Activated CD4-positive, alpha-beta T cell treated with anti-CD3 and anti-CD28 coated beads for 36 hours (primary cell): ENCODE measurements at regions not wholly inside any gene's neighbourhood (a gene's known extent, or its start where the extent isn't known, plus 50 kb on each side); places are given as distances from the start of the nearest gene placed in this dataset.

ENCODE experiments used
- ATAC-seq: fragments of 200-7000 bp; cut with Tn5 transposase; one replicate; pipeline ENCODE4 v1.10.0; 2021; ENCODE audit warnings: mild to moderate bottlenecking, moderate library complexity
- CTCF ChIA-PET: fragments of 350-600 bp; sonication (Branson Sonifier 250); formaldehyde crosslinking; loops from one replicate; lab custom pipeline; 2021; ENCODE audit warnings: antibody characterized with exemption; lab: Charles Lee
- POLR2A ChIA-PET: fragments of 350-600 bp; sonication (Branson Sonifier 250); formaldehyde crosslinking; loops from one replicate; lab custom pipeline; 2021; ENCODE audit warnings: antibody characterized with exemption, inconsistent platforms; lab: Charles Lee
- DNase-seq: peaks from one replicate; pipeline ENCODE4 v3.0.0-alpha.2; 2020
- H3K27ac Mint-ChIP-seq: one replicate; pipeline ENCODE4 v1.8.0; 2021; ENCODE audit warnings: mixed read lengths
- H3K27me3 Mint-ChIP-seq: one replicate; pipeline ENCODE4 v1.8.0; 2021; ENCODE audit warnings: mixed read lengths
- H3K36me3 Mint-ChIP-seq: one replicate; pipeline ENCODE4 v1.8.0; 2021; ENCODE audit warnings: low read depth, mixed read lengths
- H3K4me1 Mint-ChIP-seq: one replicate; pipeline ENCODE4 v1.8.0; 2021; ENCODE audit warnings: mixed read lengths
- H3K4me3 Mint-ChIP-seq: one replicate; pipeline ENCODE4 v1.8.0; 2021; ENCODE audit warnings: mild to moderate bottlenecking, moderate library complexity, mixed read lengths
- H3K9me3 Mint-ChIP-seq: one replicate; pipeline ENCODE4 v1.8.0; 2021; ENCODE audit warnings: low read depth, mixed read lengths
- intact Hi-C, 2 experiments: fragments of 100-400 bp; cut with DNase I in 1 of 2; cut with micrococcal nuclease in 1 of 2; formaldehyde crosslinking; loops; one replicate each; pipeline versions ENCODE4 v1.14.2 to v1.15.1; 2022 to 2024; cut with DNase I, micrococcal nuclease

DNA sequence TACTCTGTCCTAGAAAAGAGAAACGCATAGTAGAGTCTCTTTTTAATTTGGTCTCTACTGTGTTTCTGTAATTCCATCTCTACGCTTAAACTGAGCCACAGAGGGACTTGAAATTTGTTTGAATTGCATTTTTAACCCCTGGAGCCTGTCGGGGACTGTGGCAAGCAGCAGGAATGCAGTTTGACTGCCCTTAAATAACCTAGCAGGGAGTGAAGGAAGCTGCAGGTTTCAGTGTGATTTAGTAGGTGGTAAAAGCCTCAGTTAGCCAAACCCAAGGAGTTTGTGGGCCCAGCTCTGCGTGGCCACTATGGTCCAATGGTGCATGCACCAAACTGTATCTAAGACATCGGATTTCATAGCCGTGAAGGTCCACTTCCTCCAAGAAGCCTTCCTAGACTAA lies 70.3 kb upstream of the MC3R start:
- no peaks in the 10 kb centered on the region for H3K4me1 Mint-ChIP-seq
- DNase-seq (no peak), ATAC-seq (no peak)
- H3K36me3 Mint-ChIP-seq, result no peaks in the 10 kb centered on the region
- no peak overlapping the region for H3K27ac Mint-ChIP-seq
- no peak overlapping the region for H3K4me3 Mint-ChIP-seq
- ChIA-PET CTCF (no interaction called here), POLR2A (no interaction called here)
- H3K27me3 Mint-ChIP-seq, result peaks cover 2% of the 10 kb centered on the region
- H3K9me3 Mint-ChIP-seq, result peaks cover 4% of the 10 kb centered on the region
- intact Hi-C loops, result no loop called here

DNA sequence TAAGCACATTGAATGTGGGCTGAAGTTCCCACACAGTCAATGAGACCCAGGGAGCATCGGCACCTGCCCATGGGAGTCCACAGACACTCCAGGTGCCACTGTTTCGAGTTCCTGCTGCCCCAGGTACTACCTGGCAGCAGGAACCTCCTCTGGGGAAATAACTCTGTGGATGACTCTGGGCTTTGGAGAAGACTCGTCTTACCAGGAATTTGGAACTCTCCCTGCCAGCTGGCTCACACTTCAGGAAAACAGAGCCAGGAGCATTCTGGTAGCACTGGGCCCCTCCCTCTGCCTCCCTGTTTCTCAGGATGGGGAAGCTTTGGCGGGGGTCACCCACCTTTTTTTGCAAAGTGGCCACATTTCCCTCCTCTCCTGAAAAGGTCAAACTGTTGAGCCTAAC lies 69.5 kb upstream of the MC3R start:
- POLR2A ChIA-PET, result no interaction called here
- no peaks in the 10 kb centered on the region for H3K36me3 Mint-ChIP-seq
- ATAC-seq, result no peak
- H3K4me3 Mint-ChIP-seq, result no peak overlapping the region
- DNase-seq, result no peak
- no peak overlapping the region for H3K27ac Mint-ChIP-seq
- no peaks in the 10 kb centered on the region for H3K4me1 Mint-ChIP-seq
- intact Hi-C loops, result no loop called here
- H3K9me3 Mint-ChIP-seq, result peaks cover 4% of the 10 kb centered on the region
- CTCF ChIA-PET, result no interaction called here
- peaks cover 2% of the 10 kb centered on the region for H3K27me3 Mint-ChIP-seq

DNA sequence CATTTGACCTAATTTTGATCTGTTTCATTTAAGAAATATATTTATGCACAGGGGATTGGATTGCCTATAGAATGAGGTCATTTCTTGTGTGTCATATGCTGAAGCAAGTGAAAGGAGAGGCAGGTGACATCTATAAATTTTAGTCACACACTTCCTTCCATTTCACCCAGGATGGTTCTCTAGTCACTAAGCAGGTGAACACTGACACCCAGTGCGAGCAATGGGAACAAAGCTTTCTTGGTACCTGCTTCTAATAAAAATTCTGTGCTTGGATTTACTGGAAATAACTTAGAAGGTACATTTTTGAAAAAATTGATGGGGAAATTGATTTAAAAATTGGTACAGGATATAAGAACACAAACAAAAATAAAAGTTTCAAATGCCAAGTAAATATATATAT lies 66.9 kb upstream of the MC3R start:
- H3K4me1 Mint-ChIP-seq, result no peaks in the 10 kb centered on the region
- ATAC-seq (no peak), DNase-seq (peak; percentile 7)
- no peak overlapping the region for H3K27ac Mint-ChIP-seq
- H3K36me3 Mint-ChIP-seq, result no peaks in the 10 kb centered on the region
- ChIA-PET CTCF (no interaction called here), POLR2A (no interaction called here)
- intact Hi-C loops, result no loop called here
- no peak overlapping the region for H3K4me3 Mint-ChIP-seq
- no peaks in the 10 kb centered on the region for H3K9me3 Mint-ChIP-seq
- H3K27me3 Mint-ChIP-seq, result no peaks in the 10 kb centered on the region

DNA sequence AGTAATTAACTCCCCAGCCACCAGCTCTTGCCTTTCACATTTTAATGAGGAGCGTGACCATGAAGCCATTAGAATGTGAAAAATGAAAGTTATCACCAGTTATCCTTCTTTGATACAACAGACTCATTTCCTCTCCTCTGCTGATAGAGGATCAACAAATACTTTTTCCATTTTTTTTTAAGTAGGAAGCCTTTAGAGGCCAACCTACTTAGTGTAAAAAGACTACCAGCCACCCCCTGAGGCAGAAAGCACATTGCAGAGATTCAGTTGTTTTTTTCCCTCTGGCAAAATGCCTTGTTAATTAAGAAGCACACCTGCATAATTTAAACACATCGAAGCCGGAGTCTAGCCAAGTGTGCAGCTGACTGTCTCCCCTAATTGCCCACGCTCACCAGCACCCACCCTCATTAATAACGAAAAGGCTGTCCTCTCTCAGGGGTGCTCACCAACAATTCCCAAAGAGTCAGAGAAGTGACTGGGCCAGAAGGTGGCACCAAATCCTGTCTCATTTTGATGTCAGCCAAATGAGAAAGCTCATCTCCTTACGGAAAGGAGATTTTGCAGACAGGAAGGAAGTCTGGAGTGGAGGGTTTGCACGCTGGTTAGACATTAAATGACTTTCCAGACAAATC lies 60.9 kb upstream of the MC3R start:
- H3K27ac Mint-ChIP-seq, result no peak overlapping the region
- intact Hi-C loops, result no loop called here
- no peak overlapping the region for H3K4me3 Mint-ChIP-seq
- ChIA-PET POLR2A (no interaction called here), CTCF (interaction anchor here (0.7 to 1.0 kb wide), 2 partner anchors 10 to 87 kb away, joined by 3 read pairs; no protein-coding TSS in a partner anchor)
- H3K9me3 Mint-ChIP-seq, result no peaks in the 10 kb centered on the region
- H3K4me1 Mint-ChIP-seq, result no peaks in the 10 kb centered on the region
- no peaks in the 10 kb centered on the region for H3K27me3 Mint-ChIP-seq
- ATAC-seq (no peak), DNase-seq (no peak)
- no peaks in the 10 kb centered on the region for H3K36me3 Mint-ChIP-seq

DNA sequence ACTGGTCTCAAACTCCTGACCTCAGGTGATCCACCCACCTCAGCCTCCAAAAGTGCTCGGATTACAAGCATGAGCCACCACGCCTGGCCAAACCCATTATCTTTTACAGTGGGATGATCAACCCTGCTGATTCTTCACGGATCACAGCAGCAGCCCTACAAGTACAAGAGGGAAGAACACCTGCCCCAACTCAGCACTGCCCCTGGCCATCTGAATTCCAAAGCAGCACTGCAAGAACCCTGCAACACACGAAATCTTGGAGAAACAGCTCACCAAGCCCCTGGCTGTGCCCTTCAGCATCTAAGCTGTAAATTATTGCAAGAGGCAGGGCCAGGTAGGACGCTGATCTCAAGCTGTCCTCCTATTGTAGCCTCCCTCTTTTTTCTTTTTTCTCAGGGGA lies 54.5 kb upstream of the MC3R start:
- Mint-ChIP-seq H3K4me1 (no peaks in the 10 kb centered on the region), H3K4me3 (no peak overlapping the region), H3K27me3 (peaks cover 2% of the 10 kb centered on the region), H3K9me3 (no peaks in the 10 kb centered on the region), H3K27ac (no peak overlapping the region), H3K36me3 (no peaks in the 10 kb centered on the region)
- ChIA-PET CTCF (no interaction called here), POLR2A (no interaction called here)
- intact Hi-C loops, result no loop called here
- ATAC-seq (no peak), DNase-seq (no peak)

DNA sequence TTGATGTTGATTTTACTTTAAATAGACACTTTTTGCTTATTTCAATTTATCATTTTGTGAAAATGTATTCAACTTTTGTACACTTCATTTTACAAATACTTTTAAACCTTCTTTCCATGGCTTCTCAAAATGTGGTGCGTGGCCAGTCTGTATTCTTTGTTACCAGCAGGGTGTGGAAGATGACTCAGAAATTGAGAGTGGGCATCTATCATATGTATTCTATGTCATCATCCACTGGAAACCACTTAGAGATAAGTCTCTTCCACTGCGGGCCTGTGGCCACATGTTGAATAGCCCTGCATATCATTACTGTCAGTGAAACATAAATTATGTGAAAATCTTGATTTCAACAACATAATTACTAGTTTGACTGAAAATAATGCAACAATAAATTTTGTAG lies 52.6 kb upstream of the MC3R start:
- Mint-ChIP-seq H3K36me3 (no peaks in the 10 kb centered on the region), H3K4me3 (no peak overlapping the region), H3K4me1 (no peaks in the 10 kb centered on the region), H3K27me3 (peaks cover 2% of the 10 kb centered on the region), H3K27ac (no peak overlapping the region), H3K9me3 (peaks cover 13% of the 10 kb centered on the region)
- intact Hi-C loops, result no loop called here
- CTCF ChIA-PET, result no interaction called here
- POLR2A ChIA-PET, result no interaction called here
- ATAC-seq (no peak), DNase-seq (no peak)
